Esophagus muscularis mucosa (tissue), 4 donors: ENCODE measurements at regions not wholly inside any gene's neighbourhood (a gene's known extent, or its start where the extent isn't known, plus 50 kb on each side); places are given as distances from the start of the nearest gene placed in this dataset.
A peak's percentile ranks its signal among the peaks of the same experiment; 100 is the strongest.

Experiments
- DNase-seq: peaks from one replicate; pipeline ENCODE4 v3.0.0-alpha.2; 2017; ENCODE audit errors: extremely low spot score
- H3K27ac ChIP-seq, 4 donors: fragments of 200-600 bp; sonication (generic); replicated peaks in 1 of 4; 1 replicate in 3 of 4; 2 replicates in 1 of 4; pipeline ENCODE4 v1.5.1; 2016 to 2019; ENCODE audit warnings: mild to moderate bottlenecking in 1 of 4
- H3K27me3 ChIP-seq, 4 donors: fragments of 200-600 bp; sonication (generic); one replicate each; pipeline versions ENCODE4 v1.5.1 to v1.6.0; 2016 to 2019
- H3K36me3 ChIP-seq, 4 donors: fragments of 200-600 bp; sonication (generic); one replicate each; pipeline ENCODE4 v1.5.1; 2016 to 2019
- H3K4me1 ChIP-seq, 4 donors: fragments of 200-600 bp; sonication (generic); one replicate each; pipeline ENCODE4 v1.5.1; 2016 to 2019
- H3K4me3 ChIP-seq, 4 donors: fragments of 200-600 bp; sonication (generic); 1 replicate in 2 of 4; 2 replicates in 2 of 4; pipeline ENCODE4 v1.5.1; 2016 to 2019; ENCODE audit warnings: mild to moderate bottlenecking in 4 of 4, moderate library complexity in 1 of 4
- H3K9me3 ChIP-seq, 4 donors: fragments of 200-600 bp; sonication (generic); 1 replicate in 3 of 4; 2 replicates in 1 of 4; pipeline ENCODE4 v1.5.1; 2016 to 2019
- EP300 ChIP-seq: sonication (generic); formaldehyde crosslinking; IDR thresholded peaks from one replicate; pipeline ENCODE4 v1.6.1; 2017; ENCODE audit warnings: antibody characterized with exemption
- POLR2A ChIP-seq: fragments of 450-650 bp; IDR thresholded peaks from one replicate; pipeline ENCODE4 v1.6.1; 2017; ENCODE audit warnings: antibody characterized with exemption, moderate library complexity, mild to moderate bottlenecking, low read depth
- POLR2AphosphoS5 ChIP-seq, 2 donors: sonication (generic); formaldehyde crosslinking; IDR thresholded peaks; one replicate each; pipeline ENCODE4 v1.6.1; 2017; ENCODE audit warnings: antibody characterized with exemption in 2 of 2
- WGBS: methylation state at CpG from one replicate; pipeline ENCODE4 v1.1.5; 2018; 5-methylcytosine and 5-hydroxymethylcytosine counted together
- intact Hi-C: fragments of 100-400 bp; cut with DNase I; formaldehyde crosslinking; loops from one replicate; pipeline ENCODE4 v1.15.1; 2023
- TF ChIP-seq, protein P1 (sequence below), 3 experiments: fragments of 200-600 bp in 2 of 3; fragments of 450-650 bp in 1 of 3; sonication (generic) in 2 of 3; IDR thresholded peaks; one replicate each; pipeline ENCODE4 v1.5.1; 2017 to 2019; ENCODE audit warnings: antibody characterized with exemption in 3 of 3, mild to moderate bottlenecking in 2 of 3, moderate library complexity in 1 of 3

DNA sequence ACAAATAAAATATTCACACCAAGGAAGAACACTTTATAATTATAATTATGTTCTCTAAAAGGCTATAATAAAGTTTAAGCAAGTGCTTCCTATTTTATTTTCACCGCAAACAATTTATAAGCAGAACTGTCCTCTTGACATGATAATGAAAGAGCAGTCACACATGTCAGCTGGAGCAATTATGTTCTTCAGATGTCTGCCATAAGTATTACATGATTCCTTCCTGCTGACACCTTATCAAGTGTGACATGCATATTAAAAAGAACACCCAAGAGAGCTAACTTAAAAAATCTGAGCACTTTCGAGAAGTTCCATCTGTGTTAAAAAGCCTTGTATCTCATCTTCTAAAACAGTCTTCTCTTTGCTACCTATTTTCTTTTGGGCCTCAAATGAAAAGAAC lies 249.5 kb downstream of the SQOR start:
- Histone ChIP-seq H3K27me3 (no peaks in the 10 kb centered on the region), H3K4me3 (no peak overlapping the region), H3K36me3 (no peaks in the 10 kb centered on the region), H3K4me1 (no peaks in the 10 kb centered on the region), H3K9me3 (no peaks in the 10 kb centered on the region), H3K27ac (no peak overlapping the region)
- TF ChIP-seq EP300 (no peak), POLR2AphosphoS5 (IDR thresholded peaks at IDR 0.05) (no peak), POLR2A (no peak)
- TF ChIP-seq, protein P1, sequence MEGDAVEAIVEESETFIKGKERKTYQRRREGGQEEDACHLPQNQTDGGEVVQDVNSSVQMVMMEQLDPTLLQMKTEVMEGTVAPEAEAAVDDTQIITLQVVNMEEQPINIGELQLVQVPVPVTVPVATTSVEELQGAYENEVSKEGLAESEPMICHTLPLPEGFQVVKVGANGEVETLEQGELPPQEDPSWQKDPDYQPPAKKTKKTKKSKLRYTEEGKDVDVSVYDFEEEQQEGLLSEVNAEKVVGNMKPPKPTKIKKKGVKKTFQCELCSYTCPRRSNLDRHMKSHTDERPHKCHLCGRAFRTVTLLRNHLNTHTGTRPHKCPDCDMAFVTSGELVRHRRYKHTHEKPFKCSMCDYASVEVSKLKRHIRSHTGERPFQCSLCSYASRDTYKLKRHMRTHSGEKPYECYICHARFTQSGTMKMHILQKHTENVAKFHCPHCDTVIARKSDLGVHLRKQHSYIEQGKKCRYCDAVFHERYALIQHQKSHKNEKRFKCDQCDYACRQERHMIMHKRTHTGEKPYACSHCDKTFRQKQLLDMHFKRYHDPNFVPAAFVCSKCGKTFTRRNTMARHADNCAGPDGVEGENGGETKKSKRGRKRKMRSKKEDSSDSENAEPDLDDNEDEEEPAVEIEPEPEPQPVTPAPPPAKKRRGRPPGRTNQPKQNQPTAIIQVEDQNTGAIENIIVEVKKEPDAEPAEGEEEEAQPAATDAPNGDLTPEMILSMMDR (IDR thresholded peaks at IDR 0.05): no peak
- 95% methylated on average over 2 of the region's 2 CpGs for WGBS
- DNase-seq: no peak
- intact Hi-C loops: no loop called here

GRCh38 chr15:45884755-45885445 lies 250.1 kb downstream of the SQOR start:
- no peaks in the 10 kb centered on the region for H3K36me3 ChIP-seq
- H3K4me1 ChIP-seq: no peaks in the 10 kb centered on the region
- H3K9me3 ChIP-seq: no peaks in the 10 kb centered on the region
- WGBS: 68% methylated on average over 6 of the region's 6 CpGs
- no peaks in the 10 kb centered on the region for H3K27me3 ChIP-seq
- no peak overlapping the region for H3K4me3 ChIP-seq
- H3K27ac ChIP-seq: no peak overlapping the region
- intact Hi-C loops: no loop called here
- DNase-seq: no peak
- TF ChIP-seq POLR2AphosphoS5 (IDR thresholded peaks at IDR 0.05) (no peak), EP300 (no peak), POLR2A (no peak)
- TF ChIP-seq, protein P1 (IDR thresholded peaks at IDR 0.05): no peak

DNA sequence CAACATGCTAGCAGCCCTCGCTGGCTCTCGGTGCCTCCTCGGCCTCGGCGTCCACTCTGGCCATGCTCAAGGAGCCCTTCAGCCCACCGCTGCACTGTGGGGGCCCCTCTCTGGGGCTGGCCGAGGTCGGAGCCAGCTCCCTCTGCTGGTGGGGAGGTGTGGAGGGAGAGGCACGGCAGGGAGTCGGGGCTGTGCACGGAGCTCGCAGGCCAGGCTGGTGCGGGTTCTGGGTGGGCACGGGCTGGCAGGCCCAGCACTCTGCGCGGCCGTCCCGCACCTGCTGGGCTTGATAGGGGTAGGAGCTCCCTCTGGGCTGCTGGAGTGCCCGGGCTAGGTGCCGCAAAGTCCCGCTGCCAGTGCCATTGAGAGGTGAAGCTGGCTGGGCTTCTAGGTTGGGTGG lies 251.0 kb downstream of the SQOR start:
- 100% methylated on average over 7 of the region's 21 CpGs for WGBS
- intact Hi-C loops: no loop called here
- no peak for DNase-seq
- Histone ChIP-seq H3K36me3 (no peaks in the 10 kb centered on the region), H3K27me3 (no peaks in the 10 kb centered on the region), H3K9me3 (no peaks in the 10 kb centered on the region), H3K27ac (no peak overlapping the region), H3K4me1 (no peaks in the 10 kb centered on the region), H3K4me3 (no peak overlapping the region)
- TF ChIP-seq EP300 (no peak), POLR2A (no peak), POLR2AphosphoS5 (IDR thresholded peaks at IDR 0.05) (no peak)
- TF ChIP-seq, protein P1 (IDR thresholded peaks at IDR 0.05): no peak

DNA sequence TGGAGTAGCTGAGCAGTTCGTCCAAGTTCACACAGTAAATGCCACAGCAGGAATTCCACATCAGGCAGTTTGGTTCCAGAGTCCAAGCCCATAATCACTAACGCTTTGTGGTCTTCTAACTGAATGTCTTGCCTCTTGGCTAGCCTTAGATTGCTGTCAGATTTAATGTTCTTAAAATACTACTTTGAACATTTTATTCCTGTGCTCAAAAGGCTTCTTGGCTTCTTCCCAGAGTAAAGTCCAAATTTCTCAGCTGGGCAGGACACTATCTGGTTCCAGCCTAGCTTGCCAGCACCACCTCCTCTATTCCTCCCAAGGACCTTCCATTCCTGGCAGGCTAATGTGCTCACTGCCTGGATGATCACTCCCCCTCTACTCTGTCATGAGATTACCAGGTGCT lies 256.9 kb downstream of the SQOR start:
- Histone ChIP-seq H3K4me1 (no peaks in the 10 kb centered on the region), H3K9me3 (no peaks in the 10 kb centered on the region), H3K36me3 (no peaks in the 10 kb centered on the region), H3K4me3 (no peak overlapping the region), H3K27me3 (no peaks in the 10 kb centered on the region), H3K27ac (peak overlapping the region in 1 of 4 donors; percentile 32)
- no peak for DNase-seq
- intact Hi-C loops: no loop called here
- TF ChIP-seq POLR2A (no peak), EP300 (no peak), POLR2AphosphoS5 (IDR thresholded peaks at IDR 0.05) (no peak)
- TF ChIP-seq, protein P1 (IDR thresholded peaks at IDR 0.05): no peak
- WGBS: 26% methylated on average over 2 of the region's 2 CpGs

GRCh38 chr15:45892182-45892581 lies 257.4 kb downstream of the SQOR start:
- WGBS: 45% methylated on average over 3 of the region's 3 CpGs
- H3K27me3 ChIP-seq: no peaks in the 10 kb centered on the region
- H3K4me3 ChIP-seq: no peak overlapping the region
- H3K9me3 ChIP-seq: no peaks in the 10 kb centered on the region
- DNase-seq: no peak
- H3K4me1 ChIP-seq: no peaks in the 10 kb centered on the region
- no peak for TF ChIP-seq EP300
- intact Hi-C loops: no loop called here
- peak overlapping the region in 1 of 4 donors; percentile 32 for H3K27ac ChIP-seq
- no peaks in the 10 kb centered on the region for H3K36me3 ChIP-seq
